ENCODE measurements at regions not wholly inside any gene's neighbourhood (a gene's known extent, or its start where the extent isn't known, plus 50 kb on each side); places are given as distances from the start of the nearest gene placed in this dataset.

GRCh38 chrX:22396408-22396807 lies 123.7 kb downstream of the CBLL2 start:
- WGBS (ENCODE audit: insufficient coverage, low coverage, missing lambda C conversion rate): 0% methylated on average over 2 of the region's 2 CpGs
- H2AFZ ChIP-seq (ENCODE audit: low read depth, low read length): no peak overlapping the region
- no peak overlapping the region for H3K27ac ChIP-seq (ENCODE audit: extremely low read depth, low read depth, low read length)
- no peak for DNase-seq (ENCODE audit: extremely low read depth in 1 of 4, low spot score in 3 of 4)
- H3K4me3 ChIP-seq: no peak overlapping the region
- FAIRE-seq: no peak
- H3K9me3 ChIP-seq (replicated peaks; ENCODE audit: control insufficient read depth, insufficient read depth, low read depth, low read length): no peaks in the 10 kb centered on the region
- no peak for TF ChIP-seq BMI1 (IDR thresholded peaks at IDR 0.05; ENCODE audit: low read length)
- no peak for TF ChIP-seq C11orf30 (IDR thresholded peaks at IDR 0.05; ENCODE audit: low read depth)
- TF ChIP-seq, protein P1, sequence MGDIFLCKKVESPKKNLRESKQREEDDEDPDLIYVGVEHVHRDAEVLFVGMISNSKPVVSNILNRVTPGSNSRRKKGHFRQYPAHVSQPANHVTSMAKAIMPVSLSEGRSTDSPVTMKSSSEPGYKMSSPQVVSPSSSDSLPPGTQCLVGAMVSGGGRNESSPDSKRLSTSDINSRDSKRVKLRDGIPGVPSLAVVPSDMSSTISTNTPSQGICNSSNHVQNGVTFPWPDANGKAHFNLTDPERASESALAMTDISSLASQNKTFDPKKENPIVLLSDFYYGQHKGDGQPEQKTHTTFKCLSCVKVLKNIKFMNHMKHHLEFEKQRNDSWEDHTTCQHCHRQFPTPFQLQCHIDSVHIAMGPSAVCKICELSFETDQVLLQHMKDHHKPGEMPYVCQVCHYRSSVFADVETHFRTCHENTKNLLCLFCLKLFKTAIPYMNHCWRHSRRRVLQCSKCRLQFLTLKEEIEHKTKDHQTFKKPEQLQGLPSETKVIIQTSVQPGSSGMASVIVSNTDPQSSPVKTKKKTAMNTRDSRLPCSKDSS (IDR thresholded peaks at IDR 0.05; ENCODE audit: low read depth, partially characterized antibody): no peak
- TF ChIP-seq, protein P2, sequence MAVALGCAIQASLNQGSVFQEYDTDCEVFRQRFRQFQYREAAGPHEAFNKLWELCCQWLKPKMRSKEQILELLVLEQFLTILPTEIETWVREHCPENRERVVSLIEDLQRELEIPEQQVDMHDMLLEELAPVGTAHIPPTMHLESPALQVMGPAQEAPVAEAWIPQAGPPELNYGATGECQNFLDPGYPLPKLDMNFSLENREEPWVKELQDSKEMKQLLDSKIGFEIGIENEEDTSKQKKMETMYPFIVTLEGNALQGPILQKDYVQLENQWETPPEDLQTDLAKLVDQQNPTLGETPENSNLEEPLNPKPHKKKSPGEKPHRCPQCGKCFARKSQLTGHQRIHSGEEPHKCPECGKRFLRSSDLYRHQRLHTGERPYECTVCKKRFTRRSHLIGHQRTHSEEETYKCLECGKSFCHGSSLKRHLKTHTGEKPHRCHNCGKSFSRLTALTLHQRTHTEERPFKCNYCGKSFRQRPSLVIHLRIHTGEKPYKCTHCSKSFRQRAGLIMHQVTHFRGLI (CRISPR knock-in tag; IDR thresholded peaks at IDR 0.05): no peak
- no peak for TF ChIP-seq CXXC5 (CRISPR knock-in tag; IDR thresholded peaks at IDR 0.05)
- no peak for TF ChIP-seq HSF4 (CRISPR knock-in tag; IDR thresholded peaks at IDR 0.05; ENCODE audit: borderline replicate concordance)
- no peak overlapping the region for H3K4me2 ChIP-seq (ENCODE audit: insufficient read depth, low read length)
- ChIA-PET CTCF (ENCODE audit: low intra/inter-chr PET ratio) (no interaction called here), POLR2A (no interaction called here)
- BruUV-seq (replicated peaks): no TSS peak
- no peaks in the 10 kb centered on the region for H3K4me1 ChIP-seq (replicated peaks in 1 of 2; ENCODE audit: control insufficient read depth in 2 of 2, insufficient read depth in 2 of 2, low read length in 2 of 2)
- H3K9me1 ChIP-seq (ENCODE audit: control insufficient read depth, insufficient read depth, low read length): no peaks in the 10 kb centered on the region
- intact Hi-C loops (cut with micrococcal nuclease): no loop called here
- no peaks in the 10 kb centered on the region for H3K36me3 ChIP-seq (ENCODE audit: control insufficient read depth, insufficient read depth, low read length)
- no peaks in the 10 kb centered on the region for H3K27me3 ChIP-seq (ENCODE audit: control insufficient read depth in 2 of 2, insufficient read depth in 2 of 2, low read length in 2 of 2)
- H3K9ac ChIP-seq (ENCODE audit: insufficient read depth in 1 of 2, low read depth in 2 of 2, low read length in 2 of 2): no peak overlapping the region
- ATAC-seq: no peak
- H4K20me1 ChIP-seq (replicated peaks; ENCODE audit: control insufficient read depth, insufficient read depth, low read length): no peaks in the 10 kb centered on the region
- H3K79me2 ChIP-seq (ENCODE audit: control insufficient read depth, insufficient read depth, low read length): no peaks in the 10 kb centered on the region
- in situ Hi-C loops (cut with MboI): no loop called here
